Neural progenitor cell (in vitro differentiated cells): ENCODE measurements at regions not wholly inside any gene's neighbourhood (a gene's known extent, or its start where the extent isn't known, plus 50 kb on each side); places are given as distances from the start of the nearest gene placed in this dataset.
"Not testable (repeated sequence)": the region's sequence is repeated elsewhere in the genome, so short reads cannot be mapped to it uniquely, and the experiment has no call there.

Experiments used
- DNase-seq: peaks from one replicate; pipeline ENCODE4 v3.0.0-alpha.2; 2016; ENCODE audit warnings: low spot score
- H2AFZ ChIP-seq: fragments of 200-600 bp; sonication (generic); replicated peaks from 2 replicates; pipeline ENCODE4 v1.6.1; 2016; ENCODE audit warnings: antibody characterized with exemption
- H3F3A ChIP-seq: fragments of 200-600 bp; sonication (generic); 2 replicates; pipeline ENCODE4 v1.6.1; 2016; ENCODE audit warnings: antibody characterized with exemption, low read depth
- H3K27ac ChIP-seq: fragments of 200-600 bp; sonication (generic); 2 replicates; pipeline ENCODE4 v1.5.1; 2016; ENCODE audit warnings: mild to moderate bottlenecking
- H3K27me3 ChIP-seq: fragments of 200-600 bp; sonication (generic); 2 replicates; pipeline ENCODE4 v1.6.1; 2016; ENCODE audit warnings: mild to moderate bottlenecking, moderate library complexity
- H3K36me3 ChIP-seq: fragments of 200-600 bp; sonication (generic); 2 replicates; pipeline ENCODE4 v1.5.1; 2016
- H3K4me1 ChIP-seq: fragments of 200-600 bp; sonication (generic); 2 replicates; pipeline ENCODE4 v1.6.1; 2016; ENCODE audit warnings: mixed run types
- H3K4me2 ChIP-seq: fragments of 200-600 bp; sonication (generic); 2 replicates; pipeline ENCODE4 v1.6.1; 2016
- H3K4me3 ChIP-seq: fragments of 200-600 bp; sonication (generic); 2 replicates; pipeline ENCODE4 v1.5.1; 2016
- H3K79me2 ChIP-seq: fragments of 200-600 bp; sonication (generic); 2 replicates; pipeline ENCODE4 v1.6.1; 2016; ENCODE audit warnings: low read depth
- H3K9ac ChIP-seq: fragments of 200-600 bp; sonication (generic); 2 replicates; pipeline ENCODE4 v1.6.1; 2016
- H3K9me3 ChIP-seq: fragments of 200-600 bp; sonication (generic); 2 replicates; pipeline ENCODE4 v1.5.1; 2016; ENCODE audit warnings: low read depth
- H4K20me1 ChIP-seq: fragments of 200-600 bp; sonication (generic); 2 replicates; pipeline ENCODE4 v1.6.1; 2016; ENCODE audit warnings: low read depth
- H3K27ac Mint-ChIP-seq: 3 replicates; pipeline ENCODE4 v1.8.0; 2021; ENCODE audit warnings: mixed read lengths
- H3K27me3 Mint-ChIP-seq: 2 replicates; pipeline ENCODE4 v1.8.0; 2022; ENCODE audit warnings: low read depth, mild to moderate bottlenecking, inconsistent platforms, moderate library complexity, mixed read lengths; ENCODE audit not compliant: insufficient read depth
- H3K36me3 Mint-ChIP-seq: 3 replicates; pipeline ENCODE4 v1.8.0; 2021; ENCODE audit warnings: mixed read lengths
- H3K4me1 Mint-ChIP-seq: 3 replicates; pipeline ENCODE4 v1.8.0; 2021; ENCODE audit warnings: mixed read lengths
- H3K4me3 Mint-ChIP-seq: 3 replicates; pipeline ENCODE4 v1.8.0; 2021; ENCODE audit warnings: mild to moderate bottlenecking, moderate library complexity, mixed read lengths
- H3K9me3 Mint-ChIP-seq: 3 replicates; pipeline ENCODE4 v1.8.0; 2020; ENCODE audit warnings: mixed read lengths
- EZH2 ChIP-seq: fragments of 200-600 bp; sonication (generic); IDR thresholded peaks from 2 replicates; pipeline ENCODE4 v1.6.1; 2017; ENCODE audit warnings: antibody characterized with exemption, mild to moderate bottlenecking, moderate library complexity
- EZH2phosphoT487 ChIP-seq: fragments of 200-600 bp; sonication (generic); IDR thresholded peaks from 2 replicates; pipeline ENCODE4 v1.6.1; 2017; ENCODE audit warnings: antibody characterized with exemption
- TF ChIP-seq, protein P1 (sequence below): fragments of 200-600 bp; sonication (generic); IDR thresholded peaks from 2 replicates; pipeline ENCODE4 v1.5.1; 2017; ENCODE audit warnings: antibody characterized with exemption, mild to moderate bottlenecking

DNA sequence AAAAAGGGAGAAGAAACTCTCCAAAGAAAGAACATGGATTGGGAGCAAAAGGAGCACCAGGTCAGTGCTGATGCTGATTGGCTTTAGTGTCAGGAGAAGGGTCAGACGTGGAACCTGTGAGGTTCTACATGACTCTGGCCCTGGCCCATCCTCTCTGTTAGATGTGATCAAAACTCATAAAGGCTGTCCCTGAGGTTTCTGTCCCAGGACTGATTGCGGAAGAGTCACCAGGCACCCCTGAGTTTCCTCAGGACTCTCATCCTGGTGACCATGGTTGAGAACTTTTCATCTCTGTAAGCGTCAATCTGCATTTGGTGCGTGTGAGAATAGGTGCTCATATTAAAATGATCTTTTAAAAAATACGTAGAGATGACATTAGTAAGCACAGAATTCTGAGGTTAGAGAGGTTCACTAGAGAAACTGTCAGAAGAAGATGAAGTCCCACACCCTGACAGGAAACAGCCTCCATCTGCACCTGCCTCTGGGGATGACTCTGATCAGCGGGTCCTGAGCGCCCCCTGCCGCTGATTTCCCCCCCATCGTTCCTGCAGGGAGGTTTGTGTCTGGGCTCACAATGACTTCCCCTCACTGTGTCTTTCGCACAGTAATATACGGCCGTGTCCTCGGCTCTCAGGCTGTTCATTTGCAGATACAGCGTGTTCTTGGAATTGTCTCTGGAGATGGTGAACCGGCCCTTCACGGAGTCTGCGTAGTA lies 741.8 kb downstream of the TMEM121 start:
- H3K27ac ChIP-seq = no peak overlapping the region
- H2AFZ ChIP-seq = no peak overlapping the region
- no peaks in the 10 kb centered on the region for H3F3A ChIP-seq
- no peaks in the 10 kb centered on the region for H4K20me1 ChIP-seq
- no peak overlapping the region for H3K9ac ChIP-seq
- Mint-ChIP-seq H3K27me3 (no peaks in the 10 kb centered on the region), H3K36me3 (no peaks in the 10 kb centered on the region), H3K4me1 (no peaks in the 10 kb centered on the region), H3K4me3 (no peak overlapping the region), H3K9me3 (peaks cover 55% of the 10 kb centered on the region), H3K27ac (no peak overlapping the region)
- no peak for DNase-seq
- no peaks in the 10 kb centered on the region for H3K27me3 ChIP-seq
- no peaks in the 10 kb centered on the region for H3K79me2 ChIP-seq
- H3K4me1 ChIP-seq = no peaks in the 10 kb centered on the region
- TF ChIP-seq EZH2 = no peak
- TF ChIP-seq, protein P1, sequence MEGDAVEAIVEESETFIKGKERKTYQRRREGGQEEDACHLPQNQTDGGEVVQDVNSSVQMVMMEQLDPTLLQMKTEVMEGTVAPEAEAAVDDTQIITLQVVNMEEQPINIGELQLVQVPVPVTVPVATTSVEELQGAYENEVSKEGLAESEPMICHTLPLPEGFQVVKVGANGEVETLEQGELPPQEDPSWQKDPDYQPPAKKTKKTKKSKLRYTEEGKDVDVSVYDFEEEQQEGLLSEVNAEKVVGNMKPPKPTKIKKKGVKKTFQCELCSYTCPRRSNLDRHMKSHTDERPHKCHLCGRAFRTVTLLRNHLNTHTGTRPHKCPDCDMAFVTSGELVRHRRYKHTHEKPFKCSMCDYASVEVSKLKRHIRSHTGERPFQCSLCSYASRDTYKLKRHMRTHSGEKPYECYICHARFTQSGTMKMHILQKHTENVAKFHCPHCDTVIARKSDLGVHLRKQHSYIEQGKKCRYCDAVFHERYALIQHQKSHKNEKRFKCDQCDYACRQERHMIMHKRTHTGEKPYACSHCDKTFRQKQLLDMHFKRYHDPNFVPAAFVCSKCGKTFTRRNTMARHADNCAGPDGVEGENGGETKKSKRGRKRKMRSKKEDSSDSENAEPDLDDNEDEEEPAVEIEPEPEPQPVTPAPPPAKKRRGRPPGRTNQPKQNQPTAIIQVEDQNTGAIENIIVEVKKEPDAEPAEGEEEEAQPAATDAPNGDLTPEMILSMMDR = no peak
- no peak for TF ChIP-seq EZH2phosphoT487
- no peaks in the 10 kb centered on the region for H3K36me3 ChIP-seq
- H3K9me3 ChIP-seq = peaks cover 28% of the 10 kb centered on the region
- no peak overlapping the region for H3K4me3 ChIP-seq
- H3K4me2 ChIP-seq = no peak overlapping the region

DNA sequence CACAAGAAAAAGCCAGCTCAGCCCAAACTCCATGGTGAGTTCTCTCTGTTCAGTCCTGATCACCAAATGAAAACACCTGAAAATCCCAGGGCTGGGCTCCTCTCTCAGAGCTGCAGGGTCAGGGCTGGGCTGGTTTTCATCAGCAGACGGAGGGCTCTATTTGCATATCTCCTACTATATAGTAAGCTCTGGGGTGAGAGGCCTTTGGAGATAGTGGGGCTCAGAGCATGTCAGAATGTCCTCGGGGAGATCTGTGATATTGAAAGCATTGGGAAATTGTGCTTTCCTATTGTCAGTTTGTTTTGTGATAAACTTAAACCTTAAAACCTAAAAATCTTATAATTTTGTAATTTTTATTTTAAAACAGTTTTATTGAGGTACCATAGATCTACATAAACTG lies 742.6 kb downstream of the TMEM121 start:
- no peak for DNase-seq
- H3K79me2 ChIP-seq = no peaks in the 10 kb centered on the region
- H3K4me1 ChIP-seq = no peaks in the 10 kb centered on the region
- H3F3A ChIP-seq = no peaks in the 10 kb centered on the region
- no peaks in the 10 kb centered on the region for H3K36me3 ChIP-seq
- H3K27ac ChIP-seq = no peak overlapping the region
- no peak overlapping the region for H3K4me3 ChIP-seq
- TF ChIP-seq EZH2 = no peak
- H3K27me3 ChIP-seq = no peaks in the 10 kb centered on the region
- no peaks in the 10 kb centered on the region for H4K20me1 ChIP-seq
- peaks cover 29% of the 10 kb centered on the region for H3K9me3 ChIP-seq
- H3K27ac Mint-ChIP-seq = no peak overlapping the region
- peaks cover 51% of the 10 kb centered on the region for H3K9me3 Mint-ChIP-seq
- H3K4me1 Mint-ChIP-seq = no peaks in the 10 kb centered on the region
- H3K4me3 Mint-ChIP-seq = no peak overlapping the region
- H3K27me3 Mint-ChIP-seq = no peaks in the 10 kb centered on the region
- no peak overlapping the region for H3K4me2 ChIP-seq
- H2AFZ ChIP-seq = no peak overlapping the region
- no peaks in the 10 kb centered on the region for H3K36me3 Mint-ChIP-seq
- H3K9ac ChIP-seq = no peak overlapping the region

DNA sequence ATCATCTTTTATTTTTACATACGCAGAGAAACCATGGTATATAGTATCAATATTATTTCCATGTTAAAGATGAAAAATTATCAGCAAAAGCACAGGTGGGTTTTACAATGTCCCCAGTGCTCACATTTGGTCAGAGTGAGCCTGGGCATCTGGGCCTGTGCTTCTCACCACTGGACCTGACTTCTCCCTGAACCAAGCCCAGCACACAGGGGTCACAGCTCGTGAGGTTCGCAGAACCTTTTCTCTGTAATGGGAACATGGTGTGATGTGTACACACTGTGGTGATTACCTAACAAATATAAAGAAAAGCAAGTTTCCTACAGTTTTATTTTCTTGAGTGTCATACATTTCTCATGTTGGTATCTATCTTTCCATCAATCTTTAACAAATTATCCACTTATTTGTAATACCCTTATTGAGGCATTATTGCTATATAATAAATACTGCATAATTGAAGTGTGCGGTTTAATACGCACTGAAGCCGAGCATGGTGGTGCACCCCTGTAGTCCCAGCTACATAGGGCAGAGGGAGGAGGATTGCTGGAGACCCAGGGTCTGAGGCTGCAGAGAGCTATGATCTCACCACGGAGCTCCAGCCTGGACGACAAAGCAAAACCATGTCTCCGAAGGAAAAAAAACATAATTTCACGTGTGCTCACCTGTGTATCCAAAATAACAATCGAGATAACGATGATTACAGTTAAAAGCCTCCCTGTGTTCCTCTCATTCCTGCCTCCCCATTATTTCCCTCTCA lies 743.2 kb downstream of the TMEM121 start:
- no peaks in the 10 kb centered on the region for H3K27me3 ChIP-seq
- no peaks in the 10 kb centered on the region for H3K4me1 ChIP-seq
- no peak overlapping the region for H3K4me3 ChIP-seq
- no peak for DNase-seq
- H4K20me1 ChIP-seq = no peaks in the 10 kb centered on the region
- peaks cover 48% of the 10 kb centered on the region for H3K9me3 Mint-ChIP-seq
- H3K27ac Mint-ChIP-seq = no peak overlapping the region
- no peaks in the 10 kb centered on the region for H3K79me2 ChIP-seq
- no peaks in the 10 kb centered on the region for H3K4me1 Mint-ChIP-seq
- TF ChIP-seq EZH2phosphoT487 (no peak), EZH2 (no peak)
- TF ChIP-seq, protein P1 = no peak
- H3K27ac ChIP-seq = no peak overlapping the region
- H3K27me3 Mint-ChIP-seq = no peaks in the 10 kb centered on the region
- no peak overlapping the region for H3K9ac ChIP-seq
- H3F3A ChIP-seq = no peaks in the 10 kb centered on the region
- H3K36me3 ChIP-seq = no peaks in the 10 kb centered on the region
- H3K4me3 Mint-ChIP-seq = no peak overlapping the region
- no peak overlapping the region for H3K4me2 ChIP-seq
- no peaks in the 10 kb centered on the region for H3K36me3 Mint-ChIP-seq
- peaks cover 29% of the 10 kb centered on the region for H3K9me3 ChIP-seq
- H2AFZ ChIP-seq = no peak overlapping the region

DNA sequence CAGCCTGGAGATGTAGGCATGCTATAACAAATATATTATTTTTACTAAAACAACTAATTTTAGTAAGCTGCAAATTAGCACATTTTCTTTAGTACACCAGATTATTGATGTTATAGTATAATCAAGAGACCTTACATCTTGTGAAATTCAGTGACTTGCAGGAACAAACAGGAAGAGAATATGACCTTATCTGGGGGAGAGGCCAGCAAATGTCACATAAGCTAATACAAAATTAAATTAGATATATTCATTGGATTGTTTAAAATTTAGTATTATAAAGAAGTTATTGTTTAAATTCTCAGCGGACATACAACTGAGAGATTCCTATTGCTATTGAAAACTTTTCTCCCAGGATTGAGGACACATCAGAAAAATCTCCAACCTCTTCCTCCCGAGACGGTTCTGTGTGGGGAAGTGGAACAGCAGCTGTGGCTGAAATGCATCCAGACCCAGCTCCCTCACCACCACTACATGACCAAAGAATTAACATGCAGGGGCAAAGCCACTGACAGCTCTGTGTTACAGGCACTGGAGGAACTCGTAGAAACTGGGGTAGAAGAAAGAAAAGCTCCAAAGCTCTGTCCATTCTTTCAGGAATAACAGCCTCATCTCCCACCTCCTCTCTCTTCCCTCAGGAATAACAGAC lies 744.2 kb downstream of the TMEM121 start:
- H4K20me1 ChIP-seq, H2AFZ ChIP-seq, H3K27ac Mint-ChIP-seq, H3F3A ChIP-seq, H3K27ac ChIP-seq, H3K4me3 Mint-ChIP-seq, H3K36me3 Mint-ChIP-seq, H3K4me3 ChIP-seq, H3K27me3 Mint-ChIP-seq, H3K36me3 ChIP-seq, H3K4me2 ChIP-seq, H3K79me2 ChIP-seq, H3K27me3 ChIP-seq, H3K9ac ChIP-seq, DNase-seq, H3K4me1 ChIP-seq, H3K4me1 Mint-ChIP-seq: not testable (repeated sequence)
- peaks cover 27% of the 10 kb centered on the region for H3K9me3 ChIP-seq
- H3K9me3 Mint-ChIP-seq = peaks cover 40% of the 10 kb centered on the region
